ENCODE measurements at regions not wholly inside any gene's neighbourhood (a gene's known extent, or its start where the extent isn't known, plus 50 kb on each side); places are given as distances from the start of the nearest gene placed in this dataset.
"Not testable (repeated sequence)": the region's sequence is repeated elsewhere in the genome, so short reads cannot be mapped to it uniquely, and the experiment has no call there.

DNA sequence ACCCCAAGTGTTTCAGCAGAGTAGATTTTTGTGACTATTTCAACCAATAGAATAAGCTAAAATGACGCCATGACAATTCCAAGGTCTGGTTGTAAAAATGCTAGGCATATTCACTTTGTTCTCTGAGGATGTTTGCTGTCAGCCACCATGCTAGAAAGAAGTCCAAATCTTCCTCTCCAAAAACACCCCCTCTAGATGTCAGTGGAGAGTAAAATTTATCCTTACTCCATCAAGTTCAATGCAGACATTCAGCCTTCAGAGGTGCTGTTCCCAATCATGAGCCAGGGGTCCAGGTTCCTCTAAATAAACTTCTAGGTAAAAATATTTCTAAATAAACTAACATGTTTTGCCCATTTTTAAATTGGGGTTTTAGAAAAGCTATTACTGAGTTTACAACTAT lies 395.4 kb upstream of the ADAMTS5 start:
- DNase-seq (ENCODE audit: low read depth) = peak; percentile 7

DNA sequence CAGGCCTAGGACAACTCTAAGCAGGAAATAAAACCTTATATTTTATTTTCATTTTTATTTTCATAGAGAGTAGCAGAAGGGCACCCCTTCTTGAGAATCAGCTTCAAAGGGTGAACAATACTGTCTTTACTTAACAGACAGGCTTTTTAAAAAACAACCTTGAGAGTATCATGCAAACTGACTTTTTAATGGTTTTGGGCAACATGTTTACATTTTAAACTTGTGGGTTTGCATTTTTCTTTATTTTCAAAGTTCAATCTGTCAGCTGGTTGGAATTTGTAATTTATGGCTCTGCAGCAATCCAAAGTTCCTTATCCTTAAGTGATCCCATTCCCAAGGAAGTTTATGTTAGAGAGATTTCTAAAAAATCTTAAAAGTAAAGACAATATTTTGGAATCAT lies 392.3 kb upstream of the ADAMTS5 start:
- DNase-seq (ENCODE audit: low read depth) = no peak

DNA sequence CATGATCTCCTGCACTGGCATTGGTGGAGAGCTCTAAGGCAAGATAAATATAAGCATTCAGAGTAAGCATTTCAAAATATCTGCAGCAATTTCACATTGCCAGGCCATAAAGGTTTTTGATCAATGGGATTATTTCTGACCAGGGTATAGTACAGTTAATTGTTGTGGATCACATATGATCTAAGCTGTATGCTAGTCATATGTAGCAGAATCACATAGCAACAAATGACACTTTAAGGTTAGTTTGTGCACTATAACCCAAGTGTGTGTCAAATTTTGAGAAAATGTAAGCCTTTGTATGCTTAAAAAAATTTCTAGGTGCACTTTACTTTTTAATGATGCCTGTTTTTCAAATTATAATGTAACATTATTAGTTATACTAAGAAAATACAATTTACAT lies 386.0 kb upstream of the ADAMTS5 start:
- no peak for DNase-seq (ENCODE audit: low read depth)

DNA sequence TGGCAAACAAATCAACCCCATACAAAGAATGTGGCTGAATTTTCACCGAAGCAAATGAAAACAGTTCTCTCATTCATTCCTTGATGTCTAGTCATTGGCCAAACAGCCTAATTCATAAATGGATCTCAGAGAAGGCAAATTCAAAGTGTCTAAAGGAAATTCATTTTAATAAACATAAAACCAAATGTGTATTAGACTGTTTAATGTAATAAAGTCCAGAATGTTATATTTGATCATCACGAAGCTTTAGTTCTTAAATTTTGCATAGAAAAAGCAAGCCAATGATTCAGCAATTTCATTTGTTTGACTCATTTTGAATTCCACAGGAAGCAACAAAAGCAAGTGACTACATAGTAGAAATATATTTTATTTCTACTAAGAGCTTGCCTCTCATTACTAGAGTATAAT lies 379.2 kb upstream of the ADAMTS5 start:
- DNase-seq (ENCODE audit: low read depth) = peak; percentile 46

DNA sequence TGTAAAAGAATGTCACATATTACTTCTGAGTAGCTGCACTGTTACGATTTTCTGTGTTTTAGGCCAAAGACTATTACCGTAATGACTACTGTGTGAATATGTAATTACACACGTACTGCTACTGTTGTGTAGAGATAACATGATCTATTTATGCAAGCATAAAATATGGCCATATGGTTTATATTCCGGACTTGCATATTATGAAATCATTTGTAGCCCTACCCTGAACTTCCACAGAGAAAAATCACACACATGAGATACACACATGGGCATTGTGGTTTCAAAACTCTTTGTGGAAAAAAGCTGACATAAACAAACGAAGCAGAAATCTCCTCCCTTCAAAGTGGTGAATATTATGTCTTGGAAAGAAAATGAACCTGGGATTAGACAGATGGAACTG lies 373.0 kb upstream of the ADAMTS5 start:
- DNase-seq (ENCODE audit: low read depth) = no peak

DNA sequence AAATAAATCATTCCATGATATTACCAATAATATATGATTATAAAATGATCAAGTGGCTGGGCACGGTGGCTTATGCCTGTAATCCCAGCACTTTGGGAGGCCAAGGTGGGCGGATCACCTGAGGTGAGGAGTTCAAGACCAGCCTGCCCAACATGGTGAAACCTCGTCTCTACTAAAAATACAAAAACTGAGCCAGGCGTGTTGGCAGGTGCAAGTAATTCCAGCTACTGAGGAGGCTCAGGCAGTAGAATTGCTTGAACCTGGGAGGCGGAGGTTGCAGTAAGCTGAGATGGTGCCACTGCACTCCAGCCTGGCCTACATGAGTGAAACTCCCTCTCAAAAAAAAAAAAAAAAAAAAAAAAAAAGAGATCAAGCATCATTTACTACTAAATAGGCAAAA lies 371.1 kb upstream of the ADAMTS5 start:
- not testable (repeated sequence) for DNase-seq (ENCODE audit: low read depth)

DNA sequence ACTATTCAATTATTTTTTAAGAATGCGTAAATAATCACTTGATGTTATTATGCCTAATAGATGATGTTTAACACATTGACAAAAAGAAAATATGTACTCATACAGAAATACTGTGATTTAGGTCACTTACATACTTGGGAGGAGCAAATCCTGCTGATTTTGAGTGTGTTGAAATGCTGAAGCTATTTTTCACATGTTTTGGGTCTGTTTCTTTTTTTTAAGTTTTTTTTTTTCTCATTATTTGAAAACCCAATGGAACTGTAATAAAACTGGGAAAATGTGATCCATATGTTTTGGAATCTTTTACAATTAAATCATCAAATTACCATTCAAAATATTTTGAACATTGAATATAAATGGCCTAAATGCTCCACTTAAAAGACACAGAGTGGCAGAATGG lies 366.2 kb upstream of the ADAMTS5 start:
- no peak for DNase-seq (ENCODE audit: low read depth)

DNA sequence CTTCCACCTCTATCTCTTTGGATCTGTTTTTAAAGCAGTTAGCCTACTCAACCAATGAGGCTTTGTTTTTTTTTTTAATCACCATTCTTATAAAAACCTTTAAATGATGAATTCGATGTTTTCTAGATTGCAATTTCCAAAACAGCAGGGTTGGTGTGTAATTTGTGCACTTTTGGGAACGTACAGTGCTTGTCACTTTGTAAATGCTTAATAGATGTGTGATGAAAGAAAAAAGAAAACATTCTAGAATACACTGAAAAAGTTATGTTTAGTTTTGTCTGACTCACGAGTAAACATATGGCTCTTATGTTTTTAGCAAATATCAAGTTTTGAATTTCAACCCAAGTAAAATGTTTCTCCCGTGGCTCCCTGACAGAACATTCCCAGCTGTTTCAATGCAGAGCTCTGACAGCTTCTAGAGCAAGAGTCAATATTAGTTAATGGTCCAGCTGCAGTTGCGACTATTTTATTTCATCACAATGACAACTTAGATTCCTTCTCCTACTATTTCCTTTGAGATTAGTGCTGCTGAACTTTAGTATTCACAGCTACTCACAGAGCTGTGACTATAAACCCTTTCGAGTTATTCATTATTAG lies 362.5 kb upstream of the ADAMTS5 start:
- no peak for DNase-seq (ENCODE audit: low read depth)

DNA sequence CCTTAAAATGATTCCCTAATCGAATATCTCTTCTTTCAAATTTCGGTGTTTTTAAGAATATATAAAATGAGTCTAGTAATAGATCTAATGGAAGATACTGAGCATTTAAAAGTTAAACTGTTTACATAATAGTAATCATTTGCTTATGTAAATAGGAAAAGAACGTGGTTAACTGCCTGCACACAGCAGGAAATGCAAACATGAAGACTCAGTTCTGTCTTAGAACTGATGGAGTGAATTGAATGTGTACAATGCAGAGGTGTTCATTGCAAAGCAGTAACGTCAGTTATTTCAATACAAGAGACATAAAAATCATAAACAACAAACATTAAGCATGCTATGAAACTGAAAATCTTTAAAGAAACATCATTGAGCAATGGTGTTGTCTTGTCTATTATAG lies 359.4 kb upstream of the ADAMTS5 start:
- no peak for DNase-seq (ENCODE audit: low read depth)

DNA sequence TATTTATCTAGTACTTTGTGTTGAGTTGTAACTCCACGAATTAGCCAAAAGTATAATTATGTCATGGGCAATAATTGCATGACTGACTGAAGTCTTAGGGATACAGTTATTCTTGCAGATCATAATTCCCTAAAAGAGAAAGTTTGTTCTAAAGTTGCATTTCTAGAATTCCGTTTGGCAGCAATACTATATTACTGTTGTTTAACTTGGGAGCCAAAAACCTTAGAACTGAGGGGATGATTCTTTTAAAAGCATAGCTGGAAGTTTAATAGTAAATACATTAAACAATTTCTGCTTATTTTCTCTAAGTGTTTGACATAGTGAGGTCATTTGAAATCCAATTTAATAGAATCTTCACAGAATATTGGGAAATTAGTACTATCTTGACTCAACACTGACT lies 356.4 kb upstream of the ADAMTS5 start:
- no peak for DNase-seq (ENCODE audit: low read depth)

DNA sequence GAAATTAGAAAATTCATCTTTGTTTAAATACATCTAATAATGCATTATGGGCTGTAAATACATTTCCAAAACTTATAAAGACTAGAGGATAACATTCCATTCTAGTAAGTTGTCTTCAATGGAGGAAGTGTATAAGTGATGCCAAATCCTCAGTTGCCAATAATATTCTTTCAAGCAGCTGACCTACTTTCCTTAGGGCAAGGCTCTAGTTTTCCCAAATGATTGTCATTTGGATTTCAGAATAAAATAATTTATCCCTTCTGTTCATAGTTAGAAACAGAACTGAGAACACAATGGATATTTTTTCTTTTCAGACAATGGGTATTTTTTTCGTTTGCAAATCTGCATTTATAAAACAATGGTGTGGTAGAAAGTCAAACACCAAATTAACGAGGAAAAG lies 354.9 kb upstream of the ADAMTS5 start:
- no peak for DNase-seq (ENCODE audit: low read depth)

DNA sequence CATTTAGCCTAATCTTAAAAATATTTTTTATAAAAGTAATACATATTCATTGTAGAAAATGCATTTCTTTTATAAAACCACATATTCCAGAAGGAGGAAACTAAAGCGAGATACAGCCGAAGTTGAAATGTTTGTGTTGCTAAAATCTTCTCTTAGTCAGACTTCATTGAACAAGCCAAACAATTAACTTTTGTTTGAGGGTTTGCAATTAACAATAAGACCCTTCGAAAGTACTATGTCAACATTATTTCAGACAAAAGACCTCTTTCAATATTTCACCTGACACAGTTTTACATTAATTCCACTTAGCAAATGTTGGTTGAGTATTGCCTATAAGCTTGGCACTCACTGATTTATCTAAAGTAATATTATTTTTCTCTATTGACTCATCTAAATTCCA lies 354.0 kb upstream of the ADAMTS5 start:
- no peak for DNase-seq (ENCODE audit: low read depth)

DNA sequence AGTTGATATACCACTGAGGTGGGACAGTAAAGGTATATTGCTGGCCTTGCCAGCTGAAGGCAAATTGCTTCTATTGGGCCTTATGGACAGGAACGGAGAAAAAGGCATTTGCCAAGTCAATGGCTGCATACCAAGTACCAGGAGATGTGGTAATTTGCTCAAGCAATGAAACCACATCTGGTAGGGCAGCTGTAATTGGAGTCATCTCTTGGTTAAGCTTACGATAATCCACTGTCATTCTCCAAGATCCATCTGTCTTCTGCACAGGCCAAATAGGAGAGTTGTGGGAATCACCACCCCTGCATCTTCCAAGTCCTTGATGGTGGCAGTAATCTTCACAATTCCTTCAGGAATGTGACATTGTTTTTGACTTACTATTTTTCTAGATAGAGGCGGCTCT lies 350.7 kb upstream of the ADAMTS5 start:
- not testable (repeated sequence) for DNase-seq (ENCODE audit: low read depth)

DNA sequence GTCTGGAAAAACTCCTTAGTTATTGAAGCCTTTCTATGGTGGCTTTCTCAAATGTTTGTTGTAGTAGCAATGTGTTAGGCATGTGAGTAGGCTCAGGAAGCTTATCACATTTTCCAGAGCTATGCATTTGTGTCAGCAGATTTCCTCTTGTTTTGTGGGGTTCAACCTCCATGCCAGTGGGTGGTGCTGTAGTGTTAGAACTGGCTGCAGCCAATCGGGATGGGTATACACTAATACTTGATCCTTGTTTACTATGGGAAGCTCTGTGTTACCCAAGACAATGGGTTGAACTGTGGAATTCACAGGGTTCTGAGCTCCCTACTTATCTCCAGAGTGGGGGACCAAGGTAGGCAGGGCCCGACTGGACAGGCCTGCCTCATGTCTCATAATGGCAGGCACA lies 348.5 kb upstream of the ADAMTS5 start:
- peak; percentile 3 for DNase-seq (ENCODE audit: low read depth)

DNA sequence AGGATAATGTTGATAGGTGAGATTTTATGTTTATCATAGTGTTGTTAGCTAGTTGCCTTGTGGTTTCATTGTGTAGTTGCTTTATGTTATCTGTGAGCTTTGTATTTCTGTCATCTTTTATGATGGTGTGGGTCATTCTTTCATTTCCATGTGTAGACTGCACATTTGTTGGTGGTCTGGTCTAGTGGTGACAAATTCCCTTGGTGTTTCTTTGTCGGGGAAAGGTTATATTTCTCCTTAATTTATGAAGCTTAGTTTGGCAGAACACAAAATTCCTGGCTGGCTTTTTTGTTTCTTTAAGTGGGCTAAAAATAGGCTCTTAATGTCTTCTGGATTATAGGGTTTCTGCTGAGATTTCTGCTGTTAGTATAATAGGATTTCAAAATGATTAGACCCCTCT lies 347.2 kb upstream of the ADAMTS5 start:
- DNase-seq (ENCODE audit: low read depth) = no peak

DNA sequence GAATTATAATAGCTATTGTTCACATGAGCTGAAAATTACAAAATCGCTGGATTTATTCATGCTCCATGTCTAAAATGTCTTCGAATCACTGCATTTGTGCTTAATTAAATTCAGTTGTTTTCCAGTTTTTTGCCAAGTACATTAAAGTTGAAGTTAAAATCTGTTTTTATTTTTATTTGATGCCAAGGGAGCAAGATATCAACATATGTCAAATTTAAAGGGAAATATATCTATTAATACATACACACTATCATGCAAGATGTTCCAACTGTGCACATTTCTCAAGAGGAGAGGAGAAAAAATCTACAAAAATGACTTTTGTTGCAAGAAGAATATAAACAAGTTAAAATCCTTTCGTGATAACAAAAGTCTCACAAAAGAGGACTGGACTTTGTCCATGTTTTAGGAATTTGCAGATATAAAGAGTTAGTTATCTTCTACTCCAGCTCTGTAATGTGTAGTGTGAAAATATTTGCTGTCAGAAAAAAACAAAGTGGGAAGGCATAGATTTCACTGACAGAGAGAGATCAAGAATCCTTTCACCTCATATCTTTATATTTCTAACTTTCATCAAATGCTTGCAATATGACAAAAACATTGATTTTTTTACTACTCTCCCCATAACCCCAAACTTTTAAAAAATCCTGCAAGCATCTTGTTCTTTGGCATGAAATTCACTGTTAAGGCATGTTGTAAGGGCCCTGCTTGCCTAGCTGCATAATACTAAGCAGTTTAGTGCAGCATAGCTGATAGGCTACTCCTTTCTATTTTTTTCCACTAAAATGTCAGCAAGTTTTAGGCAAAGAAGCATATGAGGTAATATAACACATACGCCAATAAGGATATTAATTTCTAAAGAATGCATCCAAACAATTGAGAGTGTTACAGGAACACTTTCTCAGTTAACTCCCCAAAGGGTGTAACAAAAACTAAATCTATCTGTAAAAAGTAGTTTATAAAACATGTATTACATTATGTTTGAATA lies 340.2 kb upstream of the ADAMTS5 start:
- DNase-seq (ENCODE audit: low read depth) = no peak

DNA sequence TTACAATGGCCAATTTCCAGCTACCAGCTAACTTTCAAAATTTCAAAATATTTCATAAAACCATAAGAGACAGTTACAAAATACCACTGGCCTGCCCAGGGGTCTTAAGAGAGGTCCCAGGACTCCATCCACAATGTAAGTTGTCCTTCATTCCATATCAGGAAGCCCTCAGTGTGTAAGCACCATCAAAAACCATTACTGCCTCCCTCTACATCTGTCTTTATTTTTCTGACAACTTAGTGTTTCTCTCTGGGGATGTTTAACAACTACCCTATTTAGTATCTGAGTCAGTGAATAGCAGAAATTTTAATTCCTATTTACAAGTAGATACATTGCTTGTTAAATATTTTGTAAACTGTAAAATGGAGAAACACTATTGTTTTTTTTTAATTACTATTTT lies 339.3 kb upstream of the ADAMTS5 start:
- no peak for DNase-seq (ENCODE audit: low read depth)

DNA sequence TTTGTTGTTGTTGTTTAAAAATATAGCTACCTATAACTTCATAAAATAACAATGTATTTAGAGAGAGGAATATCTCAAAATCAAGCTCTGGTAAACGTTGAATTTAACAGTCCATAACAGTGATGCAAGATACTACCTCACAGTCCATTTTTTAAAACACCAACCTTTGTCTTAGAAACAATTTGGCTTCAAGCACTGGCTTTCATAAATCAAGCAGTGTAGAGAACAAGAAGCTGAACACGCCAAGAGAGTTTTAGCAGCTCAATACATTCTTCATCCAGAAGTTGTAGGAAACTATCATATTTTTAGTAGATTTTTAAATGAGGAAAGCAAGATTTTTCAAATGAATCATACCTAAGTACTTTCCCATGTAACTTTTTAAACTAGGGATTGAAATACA lies 334.3 kb upstream of the ADAMTS5 start:
- DNase-seq (ENCODE audit: low read depth) = no peak

DNA sequence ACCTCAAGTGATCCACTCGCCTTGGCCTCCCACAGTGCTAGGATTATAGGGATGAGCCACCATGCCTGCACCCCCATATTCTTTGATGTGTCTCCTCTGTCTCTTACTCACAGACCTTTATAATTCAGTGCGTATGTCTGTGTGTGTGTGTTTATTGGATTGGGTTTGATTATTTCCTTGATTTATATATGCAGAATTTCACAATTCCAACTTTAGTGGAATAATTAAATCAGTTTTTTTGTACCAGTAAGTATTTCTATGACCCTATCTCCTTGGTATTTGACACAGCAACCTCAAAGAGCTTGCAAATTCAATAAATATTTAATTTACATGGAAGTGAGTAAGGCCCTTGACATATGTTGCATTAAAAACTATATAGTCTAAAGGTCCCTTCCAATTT lies 333.9 kb upstream of the ADAMTS5 start:
- DNase-seq (ENCODE audit: low read depth) = no peak

DNA sequence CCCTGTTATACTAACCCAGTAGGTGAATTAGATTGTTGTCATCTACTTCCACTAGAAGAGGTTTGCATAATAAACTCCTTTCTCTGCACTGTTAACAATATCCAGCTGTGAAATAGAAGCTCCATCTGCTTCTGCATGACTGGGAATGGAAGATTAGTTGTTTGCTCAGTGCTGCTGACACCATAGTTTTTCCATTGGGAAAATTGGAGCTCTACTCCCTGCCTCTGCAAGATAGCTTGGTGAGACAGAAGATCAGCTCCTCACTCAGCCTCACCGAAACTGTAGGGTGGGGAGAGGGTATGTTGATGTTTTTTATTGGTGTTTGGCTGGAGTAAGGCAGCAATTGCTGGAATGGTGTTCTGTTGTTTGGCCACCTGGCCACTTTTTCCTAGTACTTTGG lies 331.6 kb upstream of the ADAMTS5 start:
- no peak for DNase-seq (ENCODE audit: low read depth)

DNA sequence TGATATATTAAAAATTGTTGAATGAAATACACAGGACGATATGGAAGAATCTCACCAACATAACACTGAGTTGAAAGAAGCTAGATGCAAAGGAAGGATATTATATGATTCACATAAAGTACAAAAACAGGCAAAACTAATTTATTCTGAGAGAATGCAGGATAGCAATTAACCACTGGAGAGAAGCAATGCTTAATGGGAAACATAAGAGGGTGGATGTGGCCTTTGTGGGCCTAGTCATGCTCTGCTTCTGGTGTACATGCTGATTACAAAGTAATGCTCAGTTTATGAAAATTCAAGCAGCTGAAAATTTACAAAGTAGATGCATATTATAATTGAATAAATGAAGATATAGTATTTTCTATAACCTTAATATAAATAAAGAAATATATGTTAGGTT lies 326.4 kb upstream of the ADAMTS5 start:
- DNase-seq (ENCODE audit: low read depth) = no peak

DNA sequence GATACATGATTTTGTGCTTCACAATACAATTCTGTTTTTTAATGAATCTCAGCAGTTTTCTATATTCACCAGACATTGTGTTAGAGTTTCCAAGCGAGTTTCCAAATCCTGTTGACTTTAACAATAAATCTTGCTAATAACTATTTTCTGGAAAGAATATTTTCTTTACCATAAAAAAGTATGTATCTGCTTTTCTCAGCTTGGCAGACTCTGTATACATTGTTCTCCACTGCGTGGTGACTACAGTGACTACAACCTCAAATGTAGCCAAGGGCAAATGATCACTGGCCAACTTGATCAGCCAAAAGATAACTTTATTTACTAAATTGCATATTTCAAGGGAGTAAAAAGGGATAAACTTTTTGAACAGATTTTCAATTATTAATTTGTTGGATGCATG lies 325.9 kb upstream of the ADAMTS5 start:
- DNase-seq (ENCODE audit: low read depth) = no peak

DNA sequence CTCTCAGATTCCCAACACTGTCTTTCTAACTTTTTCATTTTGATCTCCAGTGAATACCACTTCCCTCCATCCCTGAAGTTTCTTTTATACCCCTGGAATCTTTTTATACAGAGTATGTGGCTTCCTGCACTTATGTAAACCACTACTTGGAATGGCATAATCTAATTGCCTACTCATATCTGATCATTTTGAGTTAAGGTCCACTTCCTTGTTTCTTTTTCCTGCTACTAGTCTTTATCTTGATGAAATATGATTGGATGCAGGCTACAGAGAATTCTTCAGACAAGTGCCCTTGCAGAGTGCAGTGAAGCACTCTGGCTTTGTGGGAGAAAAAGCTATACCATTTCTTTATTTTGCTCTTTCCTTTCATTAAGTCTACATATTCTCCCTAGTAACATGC lies 325.3 kb upstream of the ADAMTS5 start:
- DNase-seq (ENCODE audit: low read depth) = no peak
